B cell (primary cell): ENCODE measurements at regions not wholly inside any gene's neighbourhood (a gene's known extent, or its start where the extent isn't known, plus 50 kb on each side); places are given as distances from the start of the nearest gene placed in this dataset.

ENCODE experiments used
- ATAC-seq: fragments of 200-7000 bp; cut with Tn5 transposase; one replicate; pipeline ENCODE4 v1.10.0; 2021; ENCODE audit warnings: low read depth, mild to moderate bottlenecking, moderate number of reproducible peaks, moderate library complexity
- CTCF ChIA-PET: fragments of 350-600 bp; sonication (Branson Sonifier 250); formaldehyde crosslinking; loops from one replicate; lab custom pipeline; 2021; ENCODE audit warnings: antibody characterized with exemption, inconsistent platforms; lab: Charles Lee
- POLR2A ChIA-PET: fragments of 350-600 bp; sonication (Branson Sonifier 250); formaldehyde crosslinking; loops from one replicate; lab custom pipeline; 2021; ENCODE audit warnings: antibody characterized with exemption; lab: Charles Lee
- DNase-seq: peaks from one replicate; pipeline ENCODE4 v3.0.0; 2013
- H2AFZ ChIP-seq: 2 replicates; pipeline ENCODE4 v1.6.1; 2012; ENCODE audit warnings: mild to moderate bottlenecking, low read depth, low read length; ENCODE audit not compliant: insufficient read depth, poor library complexity, severe bottlenecking
- H3K27ac ChIP-seq, 2 donors: 1 replicate in 1 of 2; 2 replicates in 1 of 2; pipeline ENCODE4 v1.5.1; 2012 to 2013; ENCODE audit warnings: low read length in 2 of 2, mild to moderate bottlenecking in 2 of 2, moderate library complexity in 1 of 2
- H3K27me3 ChIP-seq, 4 experiments: fragments of 200-600 bp in 1 of 4; sonication (generic) in 1 of 4; replicated peaks in 1 of 4; 1 replicate in 2 of 4; 2 replicates in 2 of 4; pipeline versions ENCODE4 v1.6.1 to v1.7.0; 2013 to 2016; ENCODE audit warnings: low read length in 3 of 4, mild to moderate bottlenecking in 2 of 4, mixed read lengths in 1 of 4, moderate library complexity in 1 of 4; ENCODE audit not compliant: insufficient read depth in 4 of 4, control insufficient read depth in 3 of 4; ENCODE audit errors: control extremely low read depth in 1 of 4
- H3K36me3 ChIP-seq, 2 experiments: replicated peaks in 1 of 2; 1 replicate in 1 of 2; 2 replicates in 1 of 2; pipeline versions ENCODE4 v1.6.1 to v1.7.1; 2013; ENCODE audit warnings: low read length in 1 of 2; ENCODE audit not compliant: insufficient read depth in 2 of 2, control insufficient read depth in 1 of 2; ENCODE audit errors: control extremely low read depth in 1 of 2, extremely low read depth in 1 of 2
- H3K4me1 ChIP-seq, 2 donors: fragments of 200-600 bp in 1 of 2; sonication (generic) in 1 of 2; 1 replicate in 1 of 2; 2 replicates in 1 of 2; pipeline versions ENCODE4 v1.5.1 to v1.6.1; 2013 to 2017; ENCODE audit warnings: low read length in 2 of 2; ENCODE audit not compliant: control insufficient read depth in 2 of 2, insufficient read depth in 2 of 2
- H3K4me2 ChIP-seq: replicated peaks from 2 replicates; pipeline ENCODE3; 2012; ENCODE audit warnings: mild to moderate bottlenecking, low read depth, low read length; ENCODE audit not compliant: poor library complexity, severe bottlenecking
- H3K4me3 ChIP-seq, 5 experiments: fragments of 200-600 bp in 1 of 5; sonication (generic) in 1 of 5; 1 replicate in 3 of 5; 2 replicates in 2 of 5; pipeline versions ENCODE4 v1.5.1 to v1.7.0; 2011 to 2016; ENCODE audit warnings: low read length in 4 of 5, mild to moderate bottlenecking in 4 of 5, low read depth in 2 of 5, control low read depth in 1 of 5, moderate library complexity in 1 of 5; ENCODE audit not compliant: insufficient read depth in 1 of 5; ENCODE audit errors: control extremely low read depth in 1 of 5, extremely low read depth in 1 of 5
- H3K79me2 ChIP-seq: fragments of 200-600 bp; sonication (generic); one replicate; pipeline ENCODE4 v1.6.0; 2016; ENCODE audit warnings: low read length; ENCODE audit not compliant: control insufficient read depth, insufficient read depth
- H3K9ac ChIP-seq: fragments of 200-600 bp; sonication (generic); 2 replicates; pipeline ENCODE4 v1.6.1; 2017; ENCODE audit warnings: mild to moderate bottlenecking, low read length, moderate library complexity
- H3K9me3 ChIP-seq, 3 donors: one replicate each; pipeline versions ENCODE4 v1.6.1 to v1.7.1; 2013; ENCODE audit warnings: low read length in 2 of 3; ENCODE audit not compliant: control insufficient read depth in 2 of 3, insufficient read depth in 1 of 3; ENCODE audit errors: control extremely low read depth in 1 of 3
- H4K20me1 ChIP-seq: 2 replicates; pipeline ENCODE4 v1.6.0; 2012; ENCODE audit warnings: mild to moderate bottlenecking, low read length; ENCODE audit not compliant: insufficient read depth, control insufficient read depth, poor library complexity, severe bottlenecking
- H3K27ac Mint-ChIP-seq: one replicate; pipeline ENCODE4 v1.8.0; 2021; ENCODE audit warnings: mixed read lengths
- H3K27me3 Mint-ChIP-seq: one replicate; pipeline ENCODE4 v1.8.0; 2021; ENCODE audit warnings: mixed read lengths
- H3K4me1 Mint-ChIP-seq: one replicate; pipeline ENCODE4 v1.8.0; 2021; ENCODE audit warnings: mixed read lengths
- H3K4me3 Mint-ChIP-seq: one replicate; pipeline ENCODE4 v1.8.0; 2021; ENCODE audit warnings: mixed read lengths
- H3K9me3 Mint-ChIP-seq: one replicate; pipeline ENCODE4 v1.8.0; 2022; ENCODE audit warnings: mixed read lengths; ENCODE audit not compliant: insufficient read depth
- EZH2 ChIP-seq: IDR thresholded peaks from 2 replicates; pipeline ENCODE4 v1.6.1; 2012; ENCODE audit warnings: borderline replicate concordance, low read depth, mild to moderate bottlenecking, moderate library complexity, low read length; ENCODE audit not compliant: insufficient read depth, poor library complexity, severe bottlenecking
- WGBS: methylation state at CpG from one replicate; pipeline ENCODE4 v1.1.5; 2013; ENCODE audit warnings: missing lambda C conversion rate; ENCODE audit not compliant: insufficient coverage; 5-methylcytosine and 5-hydroxymethylcytosine counted together
- intact Hi-C: fragments of 100-400 bp; cut with micrococcal nuclease; formaldehyde crosslinking; loops from one replicate; pipeline ENCODE4 v1.10.0; 2022
- TF ChIP-seq, protein P1 (sequence below): fragments of 200-600 bp; IDR thresholded peaks from one replicate; pipeline ENCODE4 v1.8.0; 2022; ENCODE audit warnings: antibody characterized with exemption, mild to moderate bottlenecking

DNA sequence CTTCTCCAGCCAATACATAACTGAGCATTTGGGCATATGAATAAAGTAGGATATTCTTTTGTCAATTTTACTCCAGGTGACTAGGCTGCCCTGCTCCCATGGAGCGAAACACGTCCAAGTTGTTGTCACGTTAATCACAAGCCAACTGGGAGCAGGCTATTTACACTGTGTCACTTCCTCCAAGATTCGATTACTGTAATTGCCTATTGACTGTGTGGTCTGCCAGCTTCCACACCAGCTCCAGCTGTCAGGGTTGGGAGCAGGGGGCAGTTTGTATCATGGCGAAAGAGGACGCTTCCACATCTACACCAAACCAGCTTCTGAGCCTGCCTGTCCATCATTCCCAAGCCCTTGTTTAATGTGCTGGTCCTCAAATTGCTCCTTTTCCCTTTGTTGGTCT is 89.2 kb upstream of the RORA start:
- TF ChIP-seq, protein P1, sequence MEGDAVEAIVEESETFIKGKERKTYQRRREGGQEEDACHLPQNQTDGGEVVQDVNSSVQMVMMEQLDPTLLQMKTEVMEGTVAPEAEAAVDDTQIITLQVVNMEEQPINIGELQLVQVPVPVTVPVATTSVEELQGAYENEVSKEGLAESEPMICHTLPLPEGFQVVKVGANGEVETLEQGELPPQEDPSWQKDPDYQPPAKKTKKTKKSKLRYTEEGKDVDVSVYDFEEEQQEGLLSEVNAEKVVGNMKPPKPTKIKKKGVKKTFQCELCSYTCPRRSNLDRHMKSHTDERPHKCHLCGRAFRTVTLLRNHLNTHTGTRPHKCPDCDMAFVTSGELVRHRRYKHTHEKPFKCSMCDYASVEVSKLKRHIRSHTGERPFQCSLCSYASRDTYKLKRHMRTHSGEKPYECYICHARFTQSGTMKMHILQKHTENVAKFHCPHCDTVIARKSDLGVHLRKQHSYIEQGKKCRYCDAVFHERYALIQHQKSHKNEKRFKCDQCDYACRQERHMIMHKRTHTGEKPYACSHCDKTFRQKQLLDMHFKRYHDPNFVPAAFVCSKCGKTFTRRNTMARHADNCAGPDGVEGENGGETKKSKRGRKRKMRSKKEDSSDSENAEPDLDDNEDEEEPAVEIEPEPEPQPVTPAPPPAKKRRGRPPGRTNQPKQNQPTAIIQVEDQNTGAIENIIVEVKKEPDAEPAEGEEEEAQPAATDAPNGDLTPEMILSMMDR = no peak
- no peak for TF ChIP-seq EZH2
- Histone ChIP-seq H3K9me3 (no peaks in the 10 kb centered on the region), H3K36me3 (no peaks in the 10 kb centered on the region), H3K4me2 (no peak overlapping the region), H3K27ac (no peak overlapping the region), H3K4me1 (no peaks in the 10 kb centered on the region), H2AFZ (no peak overlapping the region), H4K20me1 (no peaks in the 10 kb centered on the region), H3K4me3 (no peak overlapping the region), H3K27me3 (no peaks in the 10 kb centered on the region), H3K9ac (no peak overlapping the region), H3K79me2 (no peaks in the 10 kb centered on the region)
- H3K27ac Mint-ChIP-seq = no peak overlapping the region
- CTCF ChIA-PET = no interaction called here
- 90% methylated on average over 4 of the region's 6 CpGs for WGBS
- H3K4me3 Mint-ChIP-seq = no peak overlapping the region
- H3K9me3 Mint-ChIP-seq = peaks cover 2% of the 10 kb centered on the region
- intact Hi-C loops = no loop called here
- ATAC-seq = no peak
- DNase-seq = no peak
- H3K4me1 Mint-ChIP-seq = no peaks in the 10 kb centered on the region
- no peaks in the 10 kb centered on the region for H3K27me3 Mint-ChIP-seq
- POLR2A ChIA-PET = no interaction called here

DNA sequence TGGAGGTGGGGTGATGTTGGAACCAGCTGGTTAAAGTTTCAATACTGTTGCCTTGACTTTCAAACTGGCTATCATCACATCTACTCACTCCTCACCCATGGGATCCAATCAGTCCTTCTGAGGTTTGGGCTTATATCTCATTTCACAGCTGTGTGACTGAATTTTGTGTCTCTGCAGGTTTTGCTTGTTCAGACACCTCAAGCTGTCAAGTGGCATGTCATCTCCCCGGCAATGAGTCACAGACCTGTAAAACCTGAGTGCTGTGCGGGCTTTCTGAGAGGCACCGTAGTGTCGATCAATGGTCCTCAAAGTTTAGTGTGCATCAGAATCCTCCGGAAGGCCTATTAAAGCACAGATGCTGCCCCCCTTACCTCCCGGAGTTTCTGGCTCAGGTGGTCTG is 86.4 kb upstream of the RORA start:
- H3K79me2 ChIP-seq = no peaks in the 10 kb centered on the region

More for the DNA sequence above, 86.4 kb upstream of the RORA start:
- CTCF ChIA-PET = no interaction called here
- ATAC-seq = no peak
- Mint-ChIP-seq H3K4me3 (no peak overlapping the region), H3K27me3 (peaks cover 3% of the 10 kb centered on the region), H3K27ac (no peak overlapping the region), H3K9me3 (peaks cover 2% of the 10 kb centered on the region), H3K4me1 (no peaks in the 10 kb centered on the region)
- WGBS = 93% methylated on average over 6 of the region's 6 CpGs
- intact Hi-C loops = no loop called here
- no peak for DNase-seq
- POLR2A ChIA-PET = no interaction called here
- no peak overlapping the region for H3K4me3 ChIP-seq
- no peak overlapping the region for H3K4me2 ChIP-seq
- no peaks in the 10 kb centered on the region for H3K27me3 ChIP-seq
- H2AFZ ChIP-seq = no peak overlapping the region
- no peak overlapping the region for H3K27ac ChIP-seq
- H3K36me3 ChIP-seq = no peaks in the 10 kb centered on the region
- no peaks in the 10 kb centered on the region for H3K9me3 ChIP-seq
- no peaks in the 10 kb centered on the region for H3K4me1 ChIP-seq
- H3K9ac ChIP-seq = no peak overlapping the region
- no peak for TF ChIP-seq EZH2
- TF ChIP-seq, protein P1 = no peak
- no peaks in the 10 kb centered on the region for H4K20me1 ChIP-seq
